Lung (tissue), 11 donors: ENCODE measurements at regions not wholly inside any gene's neighbourhood (a gene's known extent, or its start where the extent isn't known, plus 50 kb on each side); places are given as distances from the start of the nearest gene placed in this dataset.

Source experiments
- ATAC-seq: fragments of 200-7000 bp; cut with Tn5 transposase; one replicate; pipeline ENCODE4 v1.9.1; 2020; ENCODE audit warnings: moderate number of reproducible peaks; ENCODE audit not compliant: insufficient read depth, low FRiP score
- DNase-seq, 3 donors: peaks; one replicate each; pipeline ENCODE4 v3.0.0-alpha.2; 2013 to 2017
- H3K27ac ChIP-seq, 2 donors: one replicate each; pipeline ENCODE4 v1.5.1; 2013; ENCODE audit warnings: mild to moderate bottlenecking in 2 of 2, moderate library complexity in 2 of 2, control low read depth in 1 of 2, inconsistent platforms in 1 of 2, low read depth in 1 of 2, low read length in 1 of 2
- H3K27me3 ChIP-seq, 3 donors: one replicate each; pipeline ENCODE4 v1.5.1; 2013; ENCODE audit warnings: low read length in 2 of 3; ENCODE audit not compliant: control insufficient read depth in 3 of 3, insufficient read depth in 3 of 3
- H3K36me3 ChIP-seq, 4 donors: one replicate each; pipeline ENCODE4 v1.5.1; 2013; ENCODE audit warnings: low read length in 4 of 4, mild to moderate bottlenecking in 1 of 4, moderate library complexity in 1 of 4; ENCODE audit not compliant: control insufficient read depth in 4 of 4, insufficient read depth in 4 of 4
- H3K4me1 ChIP-seq, 5 donors: one replicate each; pipeline ENCODE4 v1.5.1; 2013; ENCODE audit warnings: low read length in 5 of 5, mild to moderate bottlenecking in 2 of 5, moderate library complexity in 1 of 5; ENCODE audit not compliant: control insufficient read depth in 5 of 5, insufficient read depth in 5 of 5
- H3K4me3 ChIP-seq: one replicate; pipeline ENCODE4 v1.5.1; 2013; ENCODE audit warnings: mild to moderate bottlenecking, control low read depth, moderate library complexity
- H3K9ac ChIP-seq, 2 donors: one replicate each; pipeline ENCODE4 v1.5.1; 2013; ENCODE audit warnings: low read length in 2 of 2, control low read depth in 1 of 2; ENCODE audit not compliant: insufficient read depth in 1 of 2
- H3K9me3 ChIP-seq, 4 donors: one replicate each; pipeline ENCODE4 v1.5.1; 2013; ENCODE audit warnings: low read length in 3 of 4, mild to moderate bottlenecking in 1 of 4, moderate library complexity in 1 of 4; ENCODE audit not compliant: control insufficient read depth in 4 of 4, insufficient read depth in 3 of 4
- CTCF ChIP-seq: IDR thresholded peaks from 2 replicates; pipeline ENCODE4 v1.5.1; 2012; ENCODE audit warnings: mild to moderate bottlenecking; ENCODE audit errors: control extremely low read depth, extremely low read depth
- WGBS, 2 donors: extraction: QIAGEN DNeasy Blood & Tissue Kit; methylation state at CpG; one replicate each; pipeline ENCODE4 v1.1.7; 2013; 5-methylcytosine and 5-hydroxymethylcytosine counted together
- donor health status: control.
- donor health status: control.
- donor health status: Bipolar disorder and iron deficiency.
- donor health status: healthy.
- donor health status: DM: yes; HTN: yes; CAD: no.

GRCh38 chr7:83808982-83809381 is 160.0 kb upstream of the SEMA3E start:
- WGBS, 2 donors = 67 to 76% methylated on average over 2 of the region's 2 CpGs

GRCh38 chr7:83807774-83808173 is 158.8 kb upstream of the SEMA3E start:
- 68 to 79% methylated on average over 4 of the region's 4 CpGs for WGBS, 2 donors

More at GRCh38 chr7:83808982-83809381, 160.0 kb upstream of the SEMA3E start:
- H3K27me3 ChIP-seq = no peaks in the 10 kb centered on the region
- H3K9me3 ChIP-seq = peaks cover 0 to 6% (median 0%) of the 10 kb centered on the region in 4 donors
- H3K36me3 ChIP-seq = no peaks in the 10 kb centered on the region
- H3K27ac ChIP-seq = no peak overlapping the region
- H3K4me1 ChIP-seq = no peaks in the 10 kb centered on the region
- no peak overlapping the region for H3K4me3 ChIP-seq
- DNase-seq = no peak
- no peak for TF ChIP-seq CTCF
- H3K9ac ChIP-seq = no peak overlapping the region
- ATAC-seq = no peak

GRCh38 chr7:83806538-83806937 is 157.6 kb upstream of the SEMA3E start:
- TF ChIP-seq CTCF = no peak
- Histone ChIP-seq H3K27ac (no peak overlapping the region), H3K4me3 (no peak overlapping the region), H3K36me3 (no peaks in the 10 kb centered on the region), H3K27me3 (no peaks in the 10 kb centered on the region), H3K4me1 (no peaks in the 10 kb centered on the region), H3K9ac (no peak overlapping the region), H3K9me3 (no peaks in the 10 kb centered on the region)
- WGBS, 2 donors = 24 to 62% methylated on average over 1 of the region's 1 CpG
- no peak for ATAC-seq
- no peak for DNase-seq

More at GRCh38 chr7:83807774-83808173, 158.8 kb upstream of the SEMA3E start:
- Histone ChIP-seq H3K36me3 (no peaks in the 10 kb centered on the region), H3K4me1 (no peaks in the 10 kb centered on the region), H3K4me3 (no peak overlapping the region), H3K9ac (no peak overlapping the region), H3K9me3 (peaks cover 0 to 5% (median 0%) of the 10 kb centered on the region in 4 donors), H3K27ac (no peak overlapping the region), H3K27me3 (no peaks in the 10 kb centered on the region)
- ATAC-seq = no peak
- TF ChIP-seq CTCF = no peak
- no peak for DNase-seq

- DNase-seq (no peak), ATAC-seq (no peak)
- Histone ChIP-seq H3K4me1 (no peaks in the 10 kb centered on the region), H3K9me3 (no peaks in the 10 kb centered on the region), H3K27me3 (no peaks in the 10 kb centered on the region), H3K36me3 (no peaks in the 10 kb centered on the region), H3K27ac (no peak overlapping the region), H3K4me3 (no peak overlapping the region), H3K9ac (no peak overlapping the region)
- no peak for TF ChIP-seq CTCF
- 84 to 85% methylated on average over 5 of the region's 5 CpGs for WGBS, 2 donors
Observed at GRCh38 chr7:83799333-83799732, 150.4 kb upstream of the SEMA3E start.
